ENCODE measurements at regions not wholly inside any gene's neighbourhood (a gene's known extent, or its start where the extent isn't known, plus 50 kb on each side); places are given as distances from the start of the nearest gene placed in this dataset.

- Mint-ChIP-seq H3K36me3 (no peaks in the 10 kb centered on the region), H3K9me3 (no peaks in the 10 kb centered on the region), H3K4me1 (peaks cover 71% of the 10 kb centered on the region), H3K27ac (no peak overlapping the region), H3K27me3 (peaks cover 18% of the 10 kb centered on the region), H3K4me3 (no peak overlapping the region)
- no peak for DNase-seq
- CTCF ChIA-PET = interaction anchor here (1.0 kb wide), 1 partner anchor 13 kb away, joined by 3 read pairs; no protein-coding TSS in a partner anchor
Measured at GRCh38 chr15:70246623-70247220, 149.0 kb upstream of the TLE3 start.

DNA sequence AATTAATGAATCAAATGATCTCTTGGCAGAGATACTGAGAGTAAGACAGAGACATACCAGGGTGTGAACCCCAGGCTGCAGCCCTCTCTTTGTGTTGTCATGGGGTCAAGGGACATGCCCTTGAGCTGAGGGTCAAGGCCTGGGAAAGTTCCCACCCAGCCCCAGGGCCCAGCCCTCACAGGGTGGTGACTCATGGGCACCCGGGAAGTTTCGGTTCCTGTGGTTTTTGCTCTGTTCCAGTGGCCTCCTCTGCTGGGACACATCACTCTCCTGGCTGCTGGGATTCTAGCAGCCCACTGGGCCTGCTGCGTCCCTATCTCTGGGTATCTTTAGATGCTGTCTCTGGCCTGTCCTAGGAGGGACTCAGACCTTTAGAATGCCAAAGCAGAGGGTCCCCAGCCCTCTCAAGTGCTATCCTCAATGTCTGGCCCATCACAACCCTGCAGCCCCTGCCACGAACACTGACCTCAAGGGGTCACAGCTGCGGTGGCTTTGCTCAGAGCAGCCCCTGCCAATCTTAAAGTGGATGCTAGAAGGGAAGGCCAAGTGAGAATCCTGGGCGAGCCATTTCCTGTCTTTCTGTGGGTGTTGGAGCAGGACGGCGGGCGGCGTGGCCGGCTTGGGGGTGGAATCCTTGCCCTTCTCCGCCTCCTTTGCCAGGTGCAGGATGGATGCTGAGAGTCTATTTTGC is 148.4 kb upstream of the TLE3 start:
- CTCF ChIA-PET = interaction anchor here (1.0 kb wide), 1 partner anchor 14 kb away, joined by 3 read pairs; no protein-coding TSS in a partner anchor
- H3K4me1 Mint-ChIP-seq = peaks cover 77% of the 10 kb centered on the region
- H3K9me3 Mint-ChIP-seq = no peaks in the 10 kb centered on the region
- no peaks in the 10 kb centered on the region for H3K36me3 Mint-ChIP-seq
- peaks cover 11% of the 10 kb centered on the region for H3K27me3 Mint-ChIP-seq
- no peak overlapping the region for H3K27ac Mint-ChIP-seq
- DNase-seq = peak; percentile 19
- no peak overlapping the region for H3K4me3 Mint-ChIP-seq

DNA sequence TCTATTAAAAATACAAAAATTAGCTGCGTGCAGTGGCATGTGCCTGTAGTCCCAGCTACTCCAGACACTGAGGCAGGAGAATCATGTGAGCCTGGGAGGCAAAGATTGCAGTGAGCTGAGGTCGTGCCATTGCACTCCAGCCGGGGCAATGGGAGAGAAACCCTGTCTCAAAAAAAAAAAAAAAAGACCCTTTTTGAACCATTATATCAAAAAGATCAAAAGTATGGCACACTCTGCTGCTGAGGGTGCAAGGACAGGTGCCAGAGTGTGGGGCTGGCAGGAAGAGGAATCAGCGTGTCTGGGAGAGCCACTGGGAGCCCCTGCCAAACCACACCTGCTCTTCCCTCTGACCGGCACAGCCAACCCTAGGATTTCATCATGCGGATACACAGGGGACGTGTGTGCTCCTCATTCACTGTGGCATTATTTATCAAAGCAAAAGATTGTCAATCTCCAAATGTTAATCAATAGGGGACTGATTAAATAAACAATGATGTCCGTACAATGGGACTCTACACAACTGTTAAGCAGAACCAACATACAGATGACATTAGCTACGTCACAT is 147.3 kb upstream of the TLE3 start:
- CTCF ChIA-PET = interaction anchor here (1.5 kb wide), 1 partner anchor 19 kb away, joined by 3 read pairs; no protein-coding TSS in a partner anchor
- no peak overlapping the region for H3K4me3 Mint-ChIP-seq
- DNase-seq = peak; percentile 14
- H3K9me3 Mint-ChIP-seq = no peaks in the 10 kb centered on the region
- H3K27ac Mint-ChIP-seq = no peak overlapping the region
- H3K4me1 Mint-ChIP-seq = peaks cover 82% of the 10 kb centered on the region
- no peaks in the 10 kb centered on the region for H3K36me3 Mint-ChIP-seq
- H3K27me3 Mint-ChIP-seq = peaks cover 1% of the 10 kb centered on the region

DNA sequence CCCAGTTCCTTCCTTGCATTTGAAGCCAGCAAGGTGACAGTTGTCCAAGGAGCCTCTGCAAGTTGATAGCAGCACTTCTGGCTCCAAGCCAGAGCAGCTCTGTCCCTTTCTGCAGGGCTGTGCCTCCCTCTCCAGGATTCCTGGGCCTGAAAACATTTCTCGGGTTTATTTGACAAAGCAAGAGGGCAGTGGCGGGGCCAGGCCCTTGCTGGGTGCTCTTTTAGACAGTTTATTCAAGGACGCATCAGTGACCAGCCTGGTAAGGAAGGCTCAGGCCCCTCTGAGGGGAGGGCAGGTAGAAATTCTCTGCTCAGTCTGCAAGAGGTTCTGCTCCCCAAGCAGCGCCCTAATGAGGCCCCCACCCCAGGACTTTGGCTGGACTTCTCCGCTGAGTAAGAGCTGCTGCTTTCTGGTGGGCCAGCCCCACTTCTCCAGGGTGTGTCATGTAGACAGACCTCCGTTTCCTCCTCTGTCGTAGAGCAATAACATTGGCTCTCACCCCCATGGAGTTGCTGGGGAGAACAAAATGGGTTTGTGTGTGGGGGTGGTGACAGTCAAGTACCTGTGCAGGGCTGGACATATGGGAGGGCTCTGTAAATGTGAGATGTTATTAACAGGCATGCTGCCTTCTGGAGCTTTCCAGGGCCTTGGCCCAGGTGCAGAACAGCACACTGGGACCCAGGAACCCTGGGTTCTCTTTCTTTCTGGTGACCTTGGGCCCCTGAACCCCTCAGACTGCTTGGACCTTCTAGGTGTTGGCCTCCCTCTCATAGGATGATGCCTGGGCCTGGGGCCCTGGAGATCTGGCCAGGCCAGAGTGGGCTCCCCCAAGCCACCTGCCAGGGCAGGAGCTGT is 146.2 kb upstream of the TLE3 start:
- H3K4me3 Mint-ChIP-seq = no peak overlapping the region
- peaks cover 79% of the 10 kb centered on the region for H3K4me1 Mint-ChIP-seq
- H3K36me3 Mint-ChIP-seq = no peaks in the 10 kb centered on the region
- CTCF ChIA-PET = interaction anchor here (1.5 to 1.7 kb wide), 2 partner anchors 8 to 17 kb away, joined by 3 read pairs; no protein-coding TSS in a partner anchor
- H3K9me3 Mint-ChIP-seq = no peaks in the 10 kb centered on the region
- DNase-seq = peak; percentile 5
- H3K27me3 Mint-ChIP-seq = no peaks in the 10 kb centered on the region
- no peak overlapping the region for H3K27ac Mint-ChIP-seq

GRCh38 chr15:70242951-70243685 is 145.4 kb upstream of the TLE3 start:
- Mint-ChIP-seq H3K27ac (peak overlapping the region; percentile 19), H3K4me3 (no peak overlapping the region), H3K9me3 (no peaks in the 10 kb centered on the region), H3K36me3 (no peaks in the 10 kb centered on the region), H3K4me1 (peaks cover 73% of the 10 kb centered on the region), H3K27me3 (peaks cover 3% of the 10 kb centered on the region)
- peak; percentile 51 for DNase-seq
- CTCF ChIA-PET = interaction anchor here (1.7 kb wide), 1 partner anchor 8 kb away, joined by 3 read pairs; no protein-coding TSS in a partner anchor

GRCh38 chr15:70241561-70242320 is 144.0 kb upstream of the TLE3 start:
- H3K27me3 Mint-ChIP-seq = peaks cover 7% of the 10 kb centered on the region
- CTCF ChIA-PET = interaction anchor here (1.6 to 1.7 kb wide), 2 partner anchors 10 kb away, joined by 3 to 4 read pairs; no protein-coding TSS in a partner anchor
- H3K27ac Mint-ChIP-seq = peak overlapping the region; percentile 67
- no peaks in the 10 kb centered on the region for H3K9me3 Mint-ChIP-seq
- H3K4me1 Mint-ChIP-seq = peaks cover 67% of the 10 kb centered on the region
- H3K4me3 Mint-ChIP-seq = no peak overlapping the region
- no peak for DNase-seq
- no peaks in the 10 kb centered on the region for H3K36me3 Mint-ChIP-seq

- Mint-ChIP-seq H3K27me3 (peaks cover 7% of the 10 kb centered on the region), H3K36me3 (no peaks in the 10 kb centered on the region), H3K4me3 (no peak overlapping the region), H3K27ac (no peak overlapping the region), H3K4me1 (peaks cover 62% of the 10 kb centered on the region), H3K9me3 (no peaks in the 10 kb centered on the region)
- CTCF ChIA-PET = interaction anchor here (1.6 kb wide), 1 partner anchor 11 kb away, joined by 4 read pairs; no protein-coding TSS in a partner anchor
- DNase-seq = no peak
Measured at GRCh38 chr15:70240820-70241430, 143.2 kb upstream of the TLE3 start.

DNA sequence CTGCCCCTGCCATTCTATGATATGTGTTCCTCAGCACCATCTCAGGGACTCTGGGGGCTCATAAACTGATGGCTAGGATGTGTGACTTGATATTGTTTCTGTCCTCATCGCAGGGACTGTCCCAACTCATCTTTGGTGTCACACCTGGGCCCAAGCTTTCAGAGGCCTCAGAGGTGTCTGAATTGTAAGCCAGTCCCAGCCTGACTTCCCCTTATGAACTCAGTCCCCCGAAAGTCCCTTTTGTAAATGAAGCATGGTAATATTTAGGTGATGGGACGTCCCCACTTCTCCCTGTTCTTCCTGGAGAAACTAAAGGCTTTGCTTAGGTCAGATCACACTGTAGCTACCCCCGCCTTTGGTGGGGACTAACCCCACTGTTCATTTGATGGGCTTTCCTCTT is 142.4 kb upstream of the TLE3 start:
- CTCF ChIA-PET = no interaction called here
- Mint-ChIP-seq H3K27me3 (peaks cover 7% of the 10 kb centered on the region), H3K4me3 (no peak overlapping the region), H3K27ac (no peak overlapping the region), H3K9me3 (no peaks in the 10 kb centered on the region), H3K36me3 (no peaks in the 10 kb centered on the region), H3K4me1 (peaks cover 60% of the 10 kb centered on the region)
- no peak for DNase-seq

GRCh38 chr15:70238917-70239316 is 141.2 kb upstream of the TLE3 start:
- Mint-ChIP-seq H3K36me3 (no peaks in the 10 kb centered on the region), H3K4me3 (no peak overlapping the region), H3K27ac (no peak overlapping the region), H3K27me3 (peaks cover 7% of the 10 kb centered on the region), H3K9me3 (no peaks in the 10 kb centered on the region), H3K4me1 (peaks cover 60% of the 10 kb centered on the region)
- no peak for DNase-seq
- CTCF ChIA-PET = no interaction called here

- DNase-seq = no peak
- peaks cover 14% of the 10 kb centered on the region for H3K27me3 Mint-ChIP-seq
- no peak overlapping the region for H3K4me3 Mint-ChIP-seq
- CTCF ChIA-PET = no interaction called here
- H3K9me3 Mint-ChIP-seq = peaks cover 7% of the 10 kb centered on the region
- H3K36me3 Mint-ChIP-seq = peaks cover 4% of the 10 kb centered on the region
- peaks cover 47% of the 10 kb centered on the region for H3K4me1 Mint-ChIP-seq
- H3K27ac Mint-ChIP-seq = no peak overlapping the region
Measured at GRCh38 chr15:70237626-70238025, 139.9 kb upstream of the TLE3 start.

- Mint-ChIP-seq H3K36me3 (peaks cover 10% of the 10 kb centered on the region), H3K4me3 (no peak overlapping the region), H3K27me3 (peaks cover 18% of the 10 kb centered on the region), H3K27ac (no peak overlapping the region), H3K4me1 (peaks cover 36% of the 10 kb centered on the region), H3K9me3 (peaks cover 18% of the 10 kb centered on the region)
- no peak for DNase-seq
- CTCF ChIA-PET = no interaction called here
Measured at GRCh38 chr15:70236341-70237086, 138.8 kb upstream of the TLE3 start.

- Mint-ChIP-seq H3K9me3 (peaks cover 22% of the 10 kb centered on the region), H3K36me3 (peaks cover 12% of the 10 kb centered on the region), H3K4me1 (peaks cover 26% of the 10 kb centered on the region), H3K4me3 (no peak overlapping the region), H3K27ac (no peak overlapping the region), H3K27me3 (peaks cover 18% of the 10 kb centered on the region)
- CTCF ChIA-PET = no interaction called here
- no peak for DNase-seq
Measured at GRCh38 chr15:70235347-70235746, 137.6 kb upstream of the TLE3 start.
